ENCODE measurements at regions not wholly inside any gene's neighbourhood (a gene's known extent, or its start where the extent isn't known, plus 50 kb on each side); places are given as distances from the start of the nearest gene placed in this dataset.

- H3K27ac ChIP-seq (replicated peaks in 1 of 4) = peak overlapping the region; percentile 51 to 70 (median 62)
- WGBS = 18% methylated on average over 3 of the region's 3 CpGs
- H3K4me3 ChIP-seq = no peak overlapping the region
- H3K36me3 ChIP-seq = no peaks in the 10 kb centered on the region
- H3K27me3 ChIP-seq = no peaks in the 10 kb centered on the region
- no peak for DNase-seq (ENCODE audit: extremely low spot score)
- intact Hi-C loops (cut with DNase I) = loop anchor here (5.0 kb wide), 1 partner anchor 85 kb away; no protein-coding TSS in a partner anchor
- peaks cover 0 to 7% (median 0%) of the 10 kb centered on the region in 4 donors for H3K9me3 ChIP-seq
- peaks cover 0 to 58% (median 39%) of the 10 kb centered on the region in 4 donors for H3K4me1 ChIP-seq
- peak in 1 of 2 donors; percentile 41 for TF ChIP-seq POLR2AphosphoS5 (IDR thresholded peaks at IDR 0.05)
- TF ChIP-seq EP300 (IDR thresholded peaks at IDR 0.05) = no peak
These were observed 416.9 kb upstream of the USP24 start for GRCh38 chr1:55632058-55632457.

- Histone ChIP-seq H3K36me3 (no peaks in the 10 kb centered on the region), H3K4me3 (no peak overlapping the region), H3K27ac (replicated peaks in 1 of 4) (peak overlapping the region in 3 of 4 donors; percentile 35 to 55 (median 42)), H3K9me3 (peaks cover 0 to 7% (median 0%) of the 10 kb centered on the region in 4 donors), H3K4me1 (peaks cover 0 to 53% (median 38%) of the 10 kb centered on the region in 4 donors), H3K27me3 (no peaks in the 10 kb centered on the region)
- intact Hi-C loops (cut with DNase I) = loop anchor here (5.0 kb wide), 1 partner anchor 86 kb away; no protein-coding TSS in a partner anchor
- DNase-seq (ENCODE audit: extremely low spot score) = no peak
- no peak for TF ChIP-seq POLR2A (IDR thresholded peaks at IDR 0.05; ENCODE audit: low read depth)
- 90% methylated on average over 2 of the region's 2 CpGs for WGBS
These were observed 416.3 kb upstream of the USP24 start for GRCh38 chr1:55631509-55631908.

- WGBS = 89% methylated on average over 1 of the region's 1 CpG
- no peak overlapping the region for H3K27ac ChIP-seq (replicated peaks in 1 of 4)
- no peaks in the 10 kb centered on the region for H3K27me3 ChIP-seq
- no peaks in the 10 kb centered on the region for H3K36me3 ChIP-seq
- TF ChIP-seq POLR2A (IDR thresholded peaks at IDR 0.05; ENCODE audit: low read depth) = no peak
- no peak for TF ChIP-seq POLR2AphosphoS5 (IDR thresholded peaks at IDR 0.05)
- TF ChIP-seq EP300 (IDR thresholded peaks at IDR 0.05) = no peak
- TF ChIP-seq CTCF (IDR thresholded peaks at IDR 0.05) = no peak
- peak; percentile 8 for DNase-seq (ENCODE audit: extremely low spot score)
- peaks cover 0 to 1% (median 0%) of the 10 kb centered on the region in 4 donors for H3K4me1 ChIP-seq
- H3K9me3 ChIP-seq = peaks cover 0 to 24% (median 6%) of the 10 kb centered on the region in 4 donors
- intact Hi-C loops (cut with DNase I) = no loop called here
- H3K4me3 ChIP-seq = no peak overlapping the region
These were observed 411.2 kb upstream of the USP24 start for GRCh38 chr1:55626326-55626725.

GRCh38 chr1:55624766-55625165 lies 409.6 kb upstream of the USP24 start:
- TF ChIP-seq EP300 (IDR thresholded peaks at IDR 0.05) (no peak), POLR2AphosphoS5 (IDR thresholded peaks at IDR 0.05) (no peak), CTCF (IDR thresholded peaks at IDR 0.05) (no peak), POLR2A (IDR thresholded peaks at IDR 0.05; ENCODE audit: low read depth) (no peak)

GRCh38 chr1:55623311-55623710 lies 408.1 kb upstream of the USP24 start:
- intact Hi-C loops (cut with DNase I) = no loop called here
- TF ChIP-seq POLR2AphosphoS5 (IDR thresholded peaks at IDR 0.05) (peak; percentile 41 to 58), EP300 (IDR thresholded peaks at IDR 0.05) (no peak), POLR2A (IDR thresholded peaks at IDR 0.05; ENCODE audit: low read depth) (no peak)
- H3K4me3 ChIP-seq = no peak overlapping the region
- no peaks in the 10 kb centered on the region for H3K4me1 ChIP-seq
- DNase-seq (ENCODE audit: extremely low spot score) = peak; percentile 94
- H3K27me3 ChIP-seq = no peaks in the 10 kb centered on the region
- H3K36me3 ChIP-seq = no peaks in the 10 kb centered on the region
- no peak overlapping the region for H3K27ac ChIP-seq (replicated peaks in 1 of 4)
- WGBS = 79% methylated on average over 4 of the region's 4 CpGs
- peaks cover 0 to 21% (median 6%) of the 10 kb centered on the region in 4 donors for H3K9me3 ChIP-seq

More at GRCh38 chr1:55624766-55625165, 409.6 kb upstream of the USP24 start:
- H3K4me3 ChIP-seq = no peak overlapping the region
- intact Hi-C loops (cut with DNase I) = no loop called here
- H3K36me3 ChIP-seq = no peaks in the 10 kb centered on the region
- no peaks in the 10 kb centered on the region for H3K27me3 ChIP-seq
- H3K27ac ChIP-seq (replicated peaks in 1 of 4) = no peak overlapping the region
- 66% methylated on average over 3 of the region's 3 CpGs for WGBS
- no peaks in the 10 kb centered on the region for H3K4me1 ChIP-seq
- peak; percentile 24 for DNase-seq (ENCODE audit: extremely low spot score)
- peaks cover 0 to 22% (median 6%) of the 10 kb centered on the region in 4 donors for H3K9me3 ChIP-seq

- TF ChIP-seq POLR2A (IDR thresholded peaks at IDR 0.05; ENCODE audit: low read depth) (no peak), CTCF (IDR thresholded peaks at IDR 0.05) (no peak), EP300 (IDR thresholded peaks at IDR 0.05) (no peak), POLR2AphosphoS5 (IDR thresholded peaks at IDR 0.05) (no peak)
- Histone ChIP-seq H3K4me1 (no peaks in the 10 kb centered on the region), H3K36me3 (no peaks in the 10 kb centered on the region), H3K4me3 (no peak overlapping the region), H3K27me3 (no peaks in the 10 kb centered on the region), H3K9me3 (peaks cover 0 to 21% (median 6%) of the 10 kb centered on the region in 4 donors), H3K27ac (replicated peaks in 1 of 4) (no peak overlapping the region)
- intact Hi-C loops (cut with DNase I) = no loop called here
- DNase-seq (ENCODE audit: extremely low spot score) = peak; percentile 37
- 94% methylated on average over 1 of the region's 1 CpG for WGBS
These were observed 406.9 kb upstream of the USP24 start for GRCh38 chr1:55622074-55622473.
